GM23338 (cell line): ENCODE measurements at regions not wholly inside any gene's neighbourhood (a gene's known extent, or its start where the extent isn't known, plus 50 kb on each side); places are given as distances from the start of the nearest gene placed in this dataset.

ENCODE experiments used
- ATAC-seq: fragments of 200-7000 bp; cut with Tn5 transposase; 3 replicates; pipeline ENCODE4 v1.9.1; 2020
- DNase-seq: peaks from one replicate; pipeline ENCODE4 v3.0.0-alpha.2; 2015; ENCODE audit warnings: low spot score
- H2AFZ ChIP-seq: fragments of 200-600 bp; sonication (generic); 2 replicates; pipeline ENCODE4 v1.8.0; 2016; ENCODE audit warnings: antibody characterized with exemption, mild to moderate bottlenecking, moderate library complexity
- H3F3A ChIP-seq: fragments of 200-600 bp; sonication (generic); replicated peaks from 2 replicates; pipeline ENCODE4 v1.8.0; 2017; ENCODE audit warnings: antibody characterized with exemption, mixed run types, low read depth
- H3K27ac ChIP-seq: fragments of 200-600 bp; sonication (generic); 2 replicates; pipeline ENCODE4 v1.6.1; 2016; ENCODE audit warnings: low read depth
- H3K27me3 ChIP-seq: fragments of 200-600 bp; sonication (generic); 2 replicates; pipeline ENCODE4 v1.8.0; 2016; ENCODE audit warnings: mild to moderate bottlenecking, mixed run types, moderate library complexity; ENCODE audit not compliant: insufficient read depth
- H3K36me3 ChIP-seq: fragments of 200-600 bp; sonication (generic); 2 replicates; pipeline ENCODE4 v1.8.0; 2016; ENCODE audit warnings: mild to moderate bottlenecking; ENCODE audit not compliant: insufficient read depth
- H3K4me1 ChIP-seq: fragments of 200-600 bp; sonication (generic); 2 replicates; pipeline ENCODE4 v1.8.0; 2016; ENCODE audit warnings: mild to moderate bottlenecking, moderate library complexity; ENCODE audit not compliant: insufficient read depth
- H3K4me2 ChIP-seq: fragments of 200-600 bp; sonication (generic); 2 replicates; pipeline ENCODE4 v1.7.1; 2017; ENCODE audit warnings: mixed run types
- H3K4me3 ChIP-seq: fragments of 200-600 bp; sonication (generic); 2 replicates; pipeline ENCODE4 v1.6.1; 2016; ENCODE audit warnings: mixed run types
- H3K79me2 ChIP-seq: fragments of 200-600 bp; sonication (generic); replicated peaks from 2 replicates; pipeline ENCODE4 v1.8.0; 2017; ENCODE audit warnings: mild to moderate bottlenecking; ENCODE audit not compliant: insufficient read depth
- H3K9me2 ChIP-seq: fragments of 200-600 bp; sonication (generic); 2 replicates; pipeline ENCODE4 v1.8.0; 2017; ENCODE audit not compliant: insufficient read depth
- H4K20me1 ChIP-seq: fragments of 200-600 bp; sonication (generic); replicated peaks from 2 replicates; pipeline ENCODE4 v1.8.0; 2017; ENCODE audit warnings: mild to moderate bottlenecking; ENCODE audit not compliant: insufficient read depth
- H3K27ac Mint-ChIP-seq: 2 replicates; pipeline ENCODE4 v1.8.0; 2020; ENCODE audit warnings: inconsistent platforms, mild to moderate bottlenecking, moderate library complexity, mixed read lengths
- H3K27me3 Mint-ChIP-seq: 3 replicates; pipeline ENCODE4 v1.8.0; 2022; ENCODE audit warnings: low read depth, mild to moderate bottlenecking, moderate library complexity, mixed read lengths, inconsistent platforms; ENCODE audit not compliant: insufficient read depth, poor library complexity
- H3K36me3 Mint-ChIP-seq: 3 replicates; pipeline ENCODE4 v1.8.0; 2021; ENCODE audit warnings: low read depth, mild to moderate bottlenecking, inconsistent platforms, moderate library complexity, mixed read lengths
- H3K4me1 Mint-ChIP-seq: 3 replicates; pipeline ENCODE4 v1.8.0; 2020; ENCODE audit warnings: mild to moderate bottlenecking, inconsistent platforms, mixed read lengths
- H3K4me3 Mint-ChIP-seq: 3 replicates; pipeline ENCODE4 v1.8.0; 2021; ENCODE audit warnings: moderate library complexity, mild to moderate bottlenecking, inconsistent platforms, mixed read lengths
- H3K9me3 Mint-ChIP-seq: 3 replicates; pipeline ENCODE4 v1.8.0; 2020; ENCODE audit warnings: moderate library complexity, mild to moderate bottlenecking, inconsistent platforms, mixed read lengths
- CREB1 ChIP-seq: fragments of 250-450 bp; sonication (Bioruptor Pico); IDR thresholded peaks from 2 replicates; pipeline ENCODE4 v1.5.0; 2020; ENCODE audit warnings: low read depth, mild to moderate bottlenecking, moderate library complexity
- CTCF ChIP-seq, 2 experiments: fragments of 200-600 bp in 1 of 2; sonication (generic) in 1 of 2; conservative IDR thresholded peaks; 2 replicates each; pipeline versions ENCODE4 v1.5.1 to v1.6.1; 2016 to 2017; ENCODE audit warnings: antibody characterized with exemption in 2 of 2, low read depth in 2 of 2, mild to moderate bottlenecking in 2 of 2, moderate library complexity in 1 of 2
- ETS1 ChIP-seq: IDR thresholded peaks from 2 replicates; pipeline ENCODE4 v1.6.1; 2016; ENCODE audit warnings: antibody characterized with exemption
- EZH2 ChIP-seq: fragments of 200-600 bp; sonication (generic); IDR thresholded peaks from one replicate; pipeline ENCODE4 v1.8.0; 2017; ENCODE audit warnings: antibody characterized with exemption, mild to moderate bottlenecking, low read depth; ENCODE audit not compliant: unreplicated experiment
- EZH2phosphoT487 ChIP-seq: fragments of 200-600 bp; sonication (generic); IDR thresholded peaks from one replicate; pipeline ENCODE4 v1.8.1; 2018; ENCODE audit warnings: antibody characterized with exemption; ENCODE audit not compliant: unreplicated experiment
- JUNB ChIP-seq: IDR thresholded peaks from one replicate; pipeline ENCODE4 v1.6.1; 2016; ENCODE audit warnings: antibody characterized with exemption; ENCODE audit not compliant: unreplicated experiment
- NANOG ChIP-seq: IDR thresholded peaks from 2 replicates; pipeline ENCODE4 v1.6.1; 2016; ENCODE audit warnings: antibody characterized with exemption, borderline replicate concordance
- POLR2AphosphoS5 ChIP-seq: IDR thresholded peaks from 2 replicates; pipeline ENCODE4 v1.6.1; 2016; ENCODE audit warnings: antibody characterized with exemption, low read depth
- REST ChIP-seq: IDR thresholded peaks from one replicate; pipeline ENCODE4 v1.6.1; 2018; ENCODE audit warnings: antibody characterized with exemption; ENCODE audit not compliant: unreplicated experiment
- STAT1 ChIP-seq: IDR thresholded peaks from one replicate; pipeline ENCODE4 v1.6.1; 2016; ENCODE audit warnings: antibody characterized with exemption; ENCODE audit not compliant: unreplicated experiment
- ZNF114 ChIP-seq: fragments of 250-450 bp; sonication (Bioruptor Pico); IDR thresholded peaks from 2 replicates; pipeline ENCODE4 v1.5.0; 2020; ENCODE audit warnings: mild to moderate bottlenecking, moderate library complexity
- ZNF331 ChIP-seq: fragments of 250-450 bp; sonication (Bioruptor Pico); IDR thresholded peaks from 2 replicates; pipeline ENCODE4 v1.5.0; 2020; ENCODE audit warnings: low read depth, mild to moderate bottlenecking, moderate library complexity

GRCh38 chr4:166229799-166230198 lies 356.8 kb downstream of the TLL1 start:
- Mint-ChIP-seq H3K9me3 (peaks cover 15% of the 10 kb centered on the region), H3K27ac (no peak overlapping the region), H3K36me3 (peaks cover 7% of the 10 kb centered on the region; the same call in 2 of the 3 replicates), H3K27me3 (no peaks in the 10 kb centered on the region), H3K4me3 (no peak overlapping the region), H3K4me1 (no peaks in the 10 kb centered on the region)
- no peaks in the 10 kb centered on the region for H3F3A ChIP-seq
- DNase-seq (no peak), ATAC-seq (no peak)
- H3K79me2 ChIP-seq, result no peaks in the 10 kb centered on the region
- H3K27me3 ChIP-seq, result no peaks in the 10 kb centered on the region
- H3K4me2 ChIP-seq, result no peak overlapping the region
- H3K27ac ChIP-seq, result no peak overlapping the region
- H3K9me2 ChIP-seq, result no peaks in the 10 kb centered on the region
- H3K36me3 ChIP-seq, result no peaks in the 10 kb centered on the region
- H3K4me1 ChIP-seq, result no peaks in the 10 kb centered on the region
- H2AFZ ChIP-seq, result no peak overlapping the region
- TF ChIP-seq EZH2phosphoT487 (no peak), EZH2 (no peak), NANOG (no peak), STAT1 (no peak), CREB1 (CRISPR knock-in tag) (no peak), POLR2AphosphoS5 (no peak), ZNF114 (CRISPR knock-in tag) (no peak), JUNB (no peak), ETS1 (no peak), CTCF (conservative IDR thresholded peaks at IDR 0.05; ENCODE audit: low read depth in 2 of 2) (no peak), REST (no peak), ZNF331 (CRISPR knock-in tag) (no peak)
- H3K4me3 ChIP-seq, result no peak overlapping the region
- H4K20me1 ChIP-seq, result no peaks in the 10 kb centered on the region
